ENCODE measurements at regions not wholly inside any gene's neighbourhood (a gene's known extent, or its start where the extent isn't known, plus 50 kb on each side); places are given as distances from the start of the nearest gene placed in this dataset.

DNA sequence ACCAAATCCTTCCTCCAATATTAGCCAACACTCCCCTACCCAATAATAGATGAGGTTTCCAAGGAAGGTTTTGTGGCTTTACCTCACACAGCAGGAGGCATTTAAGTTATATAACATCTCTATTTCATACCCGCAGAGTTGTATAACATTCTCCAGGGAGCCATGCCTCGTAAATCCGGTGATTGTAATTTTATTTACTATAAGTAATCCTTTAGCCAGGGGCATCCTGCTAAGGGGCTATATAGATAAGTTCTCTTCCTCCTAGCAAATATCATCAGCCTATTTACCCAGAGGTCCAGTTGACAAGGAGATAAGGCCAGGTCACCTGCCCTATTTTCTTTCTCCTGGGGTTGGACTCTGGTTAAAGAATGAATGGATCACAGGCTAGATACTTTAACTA, 2051.0 kb downstream of the EFNA5 start:
- Histone ChIP-seq H2BK120ac (ENCODE audit: low read depth, low read length) (no peak overlapping the region), H3K27me3 (ENCODE audit: control insufficient read depth, insufficient read depth, low read length) (no peaks in the 10 kb centered on the region), H2AK5ac (ENCODE audit: low read depth, low read length) (no peak overlapping the region), H3K18ac (ENCODE audit: low read depth, low read length) (no peak overlapping the region), H3K36me3 (ENCODE audit: control insufficient read depth, insufficient read depth, low read length) (no peaks in the 10 kb centered on the region), H3K4me3 (ENCODE audit: insufficient read depth, low read depth, low read length) (no peak overlapping the region), H3K9me1 (ENCODE audit: insufficient read depth, low read length) (no peaks in the 10 kb centered on the region), H2BK5ac (ENCODE audit: low read depth, low read length, poor library complexity, severe bottlenecking) (no peak overlapping the region), H3K56ac (ENCODE audit: extremely low read depth, insufficient read depth, low read length) (no peak overlapping the region), H2BK20ac (ENCODE audit: low read depth, low read length) (no peak overlapping the region), H2AK9ac (replicated peaks; ENCODE audit: low read depth, low read length, poor library complexity) (no peak overlapping the region), H3K4me1 (ENCODE audit: control insufficient read depth, insufficient read depth, low read length) (no peaks in the 10 kb centered on the region), H3K4me2 (ENCODE audit: low read depth, low read length) (no peak overlapping the region), H2AFZ (replicated peaks; ENCODE audit: low read length, poor library complexity) (no peak overlapping the region), H3K9me3 (ENCODE audit: control insufficient read depth, insufficient read depth, low read length) (no peaks in the 10 kb centered on the region), H2BK15ac (ENCODE audit: low read depth, low read length) (no peak overlapping the region), H3K4ac (ENCODE audit: low read depth, low read length) (no peak overlapping the region), H3K27ac (ENCODE audit: insufficient read depth, low read length) (no peak overlapping the region), H3K23ac (ENCODE audit: low read depth, low read length) (no peak overlapping the region), H3K79me1 (ENCODE audit: low read depth in 1 of 2, low read length in 2 of 2) (no peaks in the 10 kb centered on the region), H3K14ac (replicated peaks; ENCODE audit: low read depth, low read length) (no peak overlapping the region), H4K91ac (ENCODE audit: insufficient read depth, low read depth, low read length) (no peak overlapping the region), H4K5ac (ENCODE audit: low read depth, low read length) (no peak overlapping the region), H3K9ac (ENCODE audit: low read depth, low read length) (no peak overlapping the region), H4K8ac (ENCODE audit: low read depth in 2 of 2, low read length in 2 of 2) (no peak overlapping the region), H4K20me1 (ENCODE audit: insufficient read depth, low read length) (no peaks in the 10 kb centered on the region)
- in situ Hi-C loops (cut with MboI; ENCODE audit: low sequenced_read_pairs): no loop called here
- DNase-seq (no peak), ATAC-seq (ENCODE audit: low read depth) (no peak)
- ChIA-PET POLR2A (ENCODE audit: unreplicated experiment) (no interaction called here), CTCF (no interaction called here)
- intact Hi-C loops (cut with micrococcal nuclease): no loop called here
- TF ChIP-seq NFE2L2 (IDR thresholded peaks at IDR 0.05; ENCODE audit: low read depth, low read length) (no peak), CHD1 (IDR thresholded peaks at IDR 0.05; ENCODE audit: low read depth, low read length) (no peak), MAZ (IDR thresholded peaks at IDR 0.05; ENCODE audit: borderline replicate concordance, low read depth, low read length) (no peak), CEBPB (IDR thresholded peaks at IDR 0.05; ENCODE audit: low read depth, low read length) (no peak), ELK1 (IDR thresholded peaks at IDR 0.05; ENCODE audit: borderline replicate concordance, low read depth, low read length) (no peak), MAFK (IDR thresholded peaks at IDR 0.05; ENCODE audit: low read depth, low read length) (no peak), SMC3 (IDR thresholded peaks at IDR 0.05; ENCODE audit: low read depth, low read length) (no peak), POLR2A (IDR thresholded peaks at IDR 0.05; ENCODE audit: low read depth, low read length) (no peak), BHLHE40 (IDR thresholded peaks at IDR 0.05; ENCODE audit: low read depth, low read length) (no peak), MXI1 (IDR thresholded peaks at IDR 0.05; ENCODE audit: borderline replicate concordance, low read depth, low read length) (no peak), RAD21 (IDR thresholded peaks at IDR 0.05; ENCODE audit: low read length) (no peak), FOS (IDR thresholded peaks at IDR 0.05; ENCODE audit: low read depth, low read length) (no peak), RCOR1 (IDR thresholded peaks at IDR 0.05; ENCODE audit: insufficient replicate concordance, low read length) (no peak), RFX5 (IDR thresholded peaks at IDR 0.05; ENCODE audit: low read depth, low read length) (no peak), USF2 (IDR thresholded peaks at IDR 0.05; ENCODE audit: low read depth, low read length) (no peak)
- TF ChIP-seq, protein P1, sequence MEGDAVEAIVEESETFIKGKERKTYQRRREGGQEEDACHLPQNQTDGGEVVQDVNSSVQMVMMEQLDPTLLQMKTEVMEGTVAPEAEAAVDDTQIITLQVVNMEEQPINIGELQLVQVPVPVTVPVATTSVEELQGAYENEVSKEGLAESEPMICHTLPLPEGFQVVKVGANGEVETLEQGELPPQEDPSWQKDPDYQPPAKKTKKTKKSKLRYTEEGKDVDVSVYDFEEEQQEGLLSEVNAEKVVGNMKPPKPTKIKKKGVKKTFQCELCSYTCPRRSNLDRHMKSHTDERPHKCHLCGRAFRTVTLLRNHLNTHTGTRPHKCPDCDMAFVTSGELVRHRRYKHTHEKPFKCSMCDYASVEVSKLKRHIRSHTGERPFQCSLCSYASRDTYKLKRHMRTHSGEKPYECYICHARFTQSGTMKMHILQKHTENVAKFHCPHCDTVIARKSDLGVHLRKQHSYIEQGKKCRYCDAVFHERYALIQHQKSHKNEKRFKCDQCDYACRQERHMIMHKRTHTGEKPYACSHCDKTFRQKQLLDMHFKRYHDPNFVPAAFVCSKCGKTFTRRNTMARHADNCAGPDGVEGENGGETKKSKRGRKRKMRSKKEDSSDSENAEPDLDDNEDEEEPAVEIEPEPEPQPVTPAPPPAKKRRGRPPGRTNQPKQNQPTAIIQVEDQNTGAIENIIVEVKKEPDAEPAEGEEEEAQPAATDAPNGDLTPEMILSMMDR (conservative IDR thresholded peaks at IDR 0.05; ENCODE audit: low read depth, low read length): no peak
- BruUV-seq (replicated peaks): no TSS peak
- WGBS, 2 experiments (ENCODE audit: extremely low coverage in 2 of 2, insufficient read length in 1 of 2): no CpG with 5 or more reads among the region's 3 CpGs
- dilution Hi-C loops (cut with HindIII; ENCODE audit: low sequenced_read_pairs, unreplicated experiment): no loop called here

Data from IMR-90 (cell line).